Effector memory CD4-positive, alpha-beta T cell (primary cell): ENCODE measurements at regions not wholly inside any gene's neighbourhood (a gene's known extent, or its start where the extent isn't known, plus 50 kb on each side); places are given as distances from the start of the nearest gene placed in this dataset.

ENCODE experiments used
- DNase-seq, 3 donors: peaks; one replicate each; pipeline ENCODE4 v3.0.0-alpha.2; 2020
- H3K27ac ChIP-seq: 2 replicates; pipeline ENCODE4 v1.7.0; 2013; ENCODE audit warnings: mild to moderate bottlenecking, low read length, moderate library complexity; ENCODE audit not compliant: insufficient read depth, poor library complexity, severe bottlenecking
- H3K27me3 ChIP-seq: replicated peaks from 2 replicates; pipeline ENCODE4 v1.7.0; 2013; ENCODE audit warnings: mild to moderate bottlenecking, low read length; ENCODE audit not compliant: insufficient read depth, control insufficient read depth, poor library complexity, severe bottlenecking
- H3K36me3 ChIP-seq: 2 replicates; pipeline ENCODE4 v1.7.0; 2013; ENCODE audit warnings: mild to moderate bottlenecking, low read length, moderate library complexity; ENCODE audit not compliant: control insufficient read depth, insufficient read depth
- H3K4me1 ChIP-seq: 2 replicates; pipeline ENCODE4 v1.7.0; 2013; ENCODE audit warnings: low read length, mild to moderate bottlenecking; ENCODE audit not compliant: control insufficient read depth, insufficient read depth, poor library complexity, severe bottlenecking
- H3K4me3 ChIP-seq: 2 replicates; pipeline ENCODE4 v1.7.0; 2013; ENCODE audit warnings: low read length, low read depth, mild to moderate bottlenecking; ENCODE audit not compliant: insufficient read depth, poor library complexity, severe bottlenecking
- H3K9me3 ChIP-seq: 2 replicates; pipeline ENCODE4 v1.7.0; 2013; ENCODE audit warnings: mild to moderate bottlenecking, low read length, moderate library complexity; ENCODE audit not compliant: control insufficient read depth

- Histone ChIP-seq H3K4me1 (no peaks in the 10 kb centered on the region), H3K4me3 (no peak overlapping the region), H3K36me3 (no peaks in the 10 kb centered on the region), H3K9me3 (no peaks in the 10 kb centered on the region), H3K27ac (no peak overlapping the region), H3K27me3 (no peaks in the 10 kb centered on the region)
- DNase-seq = no peak
These were observed 115.6 kb upstream of the KIF26B start for GRCh38 chr1:245039196-245039595.

DNA sequence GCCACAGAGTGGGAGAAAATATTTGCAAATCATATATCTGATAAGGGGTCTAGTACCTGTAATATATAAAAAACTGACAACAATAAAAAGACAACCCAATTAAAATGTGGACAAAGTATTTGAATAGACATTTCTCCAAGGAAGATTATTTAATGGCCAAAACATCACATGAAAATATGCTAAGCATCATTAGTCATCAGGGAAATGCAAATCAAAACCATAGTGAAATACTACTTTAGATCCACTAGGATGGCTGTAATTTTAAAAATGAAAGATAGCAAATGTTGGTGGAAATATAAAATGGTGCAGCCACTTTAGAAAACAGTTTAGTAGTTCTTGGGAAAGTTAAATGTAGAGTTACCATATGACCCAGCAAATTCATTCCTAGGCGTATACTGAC lies 118.7 kb upstream of the KIF26B start:
- Histone ChIP-seq H3K4me3 (no peak overlapping the region), H3K27me3 (no peaks in the 10 kb centered on the region), H3K9me3 (no peaks in the 10 kb centered on the region), H3K4me1 (no peaks in the 10 kb centered on the region), H3K27ac (no peak overlapping the region), H3K36me3 (no peaks in the 10 kb centered on the region)
- no peak for DNase-seq

GRCh38 chr1:245031041-245031440 lies 123.7 kb upstream of the KIF26B start:
- Histone ChIP-seq H3K4me3 (no peak overlapping the region), H3K27ac (no peak overlapping the region), H3K36me3 (no peaks in the 10 kb centered on the region), H3K4me1 (peaks cover 5% of the 10 kb centered on the region), H3K9me3 (no peaks in the 10 kb centered on the region), H3K27me3 (no peaks in the 10 kb centered on the region)
- DNase-seq = no peak

DNA sequence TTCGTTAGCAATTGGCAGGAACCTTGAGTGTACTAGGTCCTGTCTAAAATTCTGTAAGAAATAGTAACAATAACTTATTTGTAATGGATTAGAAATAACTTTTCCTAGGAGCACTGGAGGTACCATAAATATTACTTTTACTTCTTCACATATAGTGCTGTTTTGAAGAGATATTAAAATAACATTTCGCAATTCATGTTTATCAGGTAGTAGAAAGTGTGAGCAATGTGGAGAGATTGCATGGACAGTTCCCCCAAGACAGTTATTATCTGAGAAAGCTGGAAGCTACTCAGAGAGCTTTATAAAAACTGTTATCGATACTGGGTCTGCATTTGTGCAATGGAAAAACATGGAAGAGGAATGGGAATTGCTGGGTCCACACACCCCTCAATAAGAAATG lies 128.5 kb upstream of the KIF26B start:
- Histone ChIP-seq H3K27ac (no peak overlapping the region), H3K36me3 (no peaks in the 10 kb centered on the region), H3K9me3 (no peaks in the 10 kb centered on the region), H3K27me3 (no peaks in the 10 kb centered on the region), H3K4me3 (no peak overlapping the region), H3K4me1 (peaks cover 5% of the 10 kb centered on the region)
- DNase-seq = no peak

DNA sequence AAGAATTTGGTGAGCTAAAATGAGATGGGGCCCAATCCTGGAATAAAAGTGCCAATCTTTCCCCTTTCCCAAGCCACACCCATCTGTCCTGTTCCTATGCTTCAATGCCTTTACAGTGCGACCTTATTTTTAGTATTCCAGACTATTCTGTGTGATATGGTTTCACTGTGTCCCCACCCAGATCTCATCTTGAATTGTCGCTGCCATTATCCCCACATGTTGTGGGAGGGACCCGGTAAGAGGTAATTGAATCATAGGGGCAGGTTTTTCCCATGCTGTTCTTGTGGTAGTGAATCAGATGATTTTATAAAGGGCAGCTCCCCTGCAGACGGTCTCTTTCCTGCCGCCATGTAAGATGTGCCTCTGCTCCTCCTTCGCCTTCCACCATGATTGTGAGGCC lies 129.3 kb upstream of the KIF26B start:
- H3K9me3 ChIP-seq = no peaks in the 10 kb centered on the region
- no peaks in the 10 kb centered on the region for H3K36me3 ChIP-seq
- no peak for DNase-seq
- no peaks in the 10 kb centered on the region for H3K27me3 ChIP-seq
- peaks cover 5% of the 10 kb centered on the region for H3K4me1 ChIP-seq
- H3K4me3 ChIP-seq = no peak overlapping the region
- H3K27ac ChIP-seq = no peak overlapping the region

- no peak overlapping the region for H3K27ac ChIP-seq
- no peaks in the 10 kb centered on the region for H3K36me3 ChIP-seq
- DNase-seq = no peak
- no peaks in the 10 kb centered on the region for H3K4me1 ChIP-seq
- no peaks in the 10 kb centered on the region for H3K9me3 ChIP-seq
- no peaks in the 10 kb centered on the region for H3K27me3 ChIP-seq
- H3K4me3 ChIP-seq = no peak overlapping the region
These were observed 131.6 kb upstream of the KIF26B start for GRCh38 chr1:245023222-245023621.

GRCh38 chr1:245019910-245020486 lies 134.8 kb upstream of the KIF26B start:
- Histone ChIP-seq H3K4me3 (no peak overlapping the region), H3K27ac (no peak overlapping the region), H3K36me3 (no peaks in the 10 kb centered on the region), H3K9me3 (no peaks in the 10 kb centered on the region), H3K27me3 (no peaks in the 10 kb centered on the region), H3K4me1 (no peaks in the 10 kb centered on the region)
- no peak for DNase-seq

DNA sequence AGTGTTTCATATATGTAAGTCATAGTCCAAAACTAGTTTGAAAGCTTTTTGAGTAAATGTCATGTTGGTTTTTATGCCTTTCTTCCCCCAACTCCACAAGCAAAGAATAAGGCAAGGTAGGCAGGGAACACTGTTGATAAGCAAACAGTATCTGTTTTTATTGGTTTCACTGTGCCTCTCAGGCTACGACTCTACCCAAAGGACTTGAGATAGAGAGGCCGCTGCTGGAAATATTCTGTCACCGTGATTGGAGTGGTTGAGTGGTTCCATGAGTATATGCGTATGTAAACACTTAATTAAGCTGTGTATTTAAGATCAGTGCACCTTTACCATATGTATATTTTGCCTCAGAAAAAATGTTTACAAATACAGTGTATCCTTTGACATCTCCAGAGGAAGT lies 138.1 kb upstream of the KIF26B start:
- H3K27me3 ChIP-seq = no peaks in the 10 kb centered on the region
- no peaks in the 10 kb centered on the region for H3K4me1 ChIP-seq
- H3K27ac ChIP-seq = no peak overlapping the region
- no peak for DNase-seq
- no peaks in the 10 kb centered on the region for H3K9me3 ChIP-seq
- no peak overlapping the region for H3K4me3 ChIP-seq
- H3K36me3 ChIP-seq = no peaks in the 10 kb centered on the region

GRCh38 chr1:245015031-245015430 lies 139.8 kb upstream of the KIF26B start:
- Histone ChIP-seq H3K4me1 (no peaks in the 10 kb centered on the region), H3K4me3 (no peak overlapping the region), H3K27ac (no peak overlapping the region), H3K27me3 (no peaks in the 10 kb centered on the region), H3K36me3 (no peaks in the 10 kb centered on the region), H3K9me3 (no peaks in the 10 kb centered on the region)
- DNase-seq = no peak

GRCh38 chr1:245014247-245015029 lies 140.3 kb upstream of the KIF26B start:
- no peak for DNase-seq
- Histone ChIP-seq H3K9me3 (no peaks in the 10 kb centered on the region), H3K27me3 (no peaks in the 10 kb centered on the region), H3K4me3 (no peak overlapping the region), H3K36me3 (no peaks in the 10 kb centered on the region), H3K4me1 (no peaks in the 10 kb centered on the region), H3K27ac (no peak overlapping the region)
